ENCODE measurements at regions not wholly inside any gene's neighbourhood (a gene's known extent, or its start where the extent isn't known, plus 50 kb on each side); places are given as distances from the start of the nearest gene placed in this dataset.

GRCh38 chr18:1392046-1392445, 487.4 kb downstream of the ADCYAP1 start:
- Mint-ChIP-seq H3K4me3 (ENCODE audit: unreplicated experiment) (no peak overlapping the region), H3K27me3 (ENCODE audit: insufficient read depth, unreplicated experiment) (no peaks in the 10 kb centered on the region), H3K9me3 (ENCODE audit: unreplicated experiment) (no peaks in the 10 kb centered on the region), H3K4me1 (ENCODE audit: low read depth, unreplicated experiment) (peaks cover 20% of the 10 kb centered on the region), H3K27ac (ENCODE audit: unreplicated experiment) (no peak overlapping the region), H3K36me3 (ENCODE audit: insufficient read depth, unreplicated experiment) (no peaks in the 10 kb centered on the region)
- Histone ChIP-seq H3K9me3 (no peaks in the 10 kb centered on the region), H3K4me3 (ENCODE audit: low read depth, low read length) (no peak overlapping the region), H3K36me3 (ENCODE audit: control insufficient read depth, insufficient read depth, low read length) (no peaks in the 10 kb centered on the region), H3K4me1 (peaks cover 26% of the 10 kb centered on the region), H3K27me3 (replicated peaks; ENCODE audit: control insufficient read depth, insufficient read depth, low read length) (no peaks in the 10 kb centered on the region)
- CTCF ChIA-PET = no interaction called here
- intact Hi-C loops (cut with micrococcal nuclease; ENCODE audit: unreplicated experiment) = loop anchor here (10.0 kb wide), 1 partner anchor 103 kb away; no protein-coding TSS in a partner anchor
- TF ChIP-seq CTCF (IDR thresholded peaks at IDR 0.05; ENCODE audit: insufficient read depth in 1 of 2, low read depth in 1 of 2, low read length in 1 of 2, severe bottlenecking in 1 of 2, unreplicated experiment in 1 of 2) = no peak
- POLR2A ChIA-PET = no interaction called here
- no TSS peak for BruUV-seq (replicated peaks)
- peak in 1 of 2 experiments; percentile 44 for DNase-seq

- Mint-ChIP-seq H3K27me3 (ENCODE audit: insufficient read depth, unreplicated experiment) (no peaks in the 10 kb centered on the region), H3K4me3 (ENCODE audit: unreplicated experiment) (no peak overlapping the region), H3K4me1 (ENCODE audit: low read depth, unreplicated experiment) (peaks cover 20% of the 10 kb centered on the region), H3K9me3 (ENCODE audit: unreplicated experiment) (no peaks in the 10 kb centered on the region), H3K27ac (ENCODE audit: unreplicated experiment) (no peak overlapping the region), H3K36me3 (ENCODE audit: insufficient read depth, unreplicated experiment) (no peaks in the 10 kb centered on the region)
- no TSS peak for BruUV-seq (replicated peaks)
- no peak for TF ChIP-seq CTCF (IDR thresholded peaks at IDR 0.05; ENCODE audit: insufficient read depth in 1 of 2, low read depth in 1 of 2, low read length in 1 of 2, severe bottlenecking in 1 of 2, unreplicated experiment in 1 of 2)
- intact Hi-C loops (cut with micrococcal nuclease; ENCODE audit: unreplicated experiment) = loop anchor here (10.0 kb wide), 1 partner anchor 102 kb away; no protein-coding TSS in a partner anchor
- peaks cover 26% of the 10 kb centered on the region for H3K4me1 ChIP-seq
- ChIA-PET POLR2A (no interaction called here), CTCF (interaction anchor here (0.6 kb wide), 1 partner anchor 449 kb away, joined by 3 read pairs; no protein-coding TSS in a partner anchor)
- H3K36me3 ChIP-seq (ENCODE audit: control insufficient read depth, insufficient read depth, low read length) = no peaks in the 10 kb centered on the region
- H3K27me3 ChIP-seq (replicated peaks; ENCODE audit: control insufficient read depth, insufficient read depth, low read length) = no peaks in the 10 kb centered on the region
- no peaks in the 10 kb centered on the region for H3K9me3 ChIP-seq
- H3K4me3 ChIP-seq (ENCODE audit: low read depth, low read length) = no peak overlapping the region
- DNase-seq = no peak
Observed at GRCh38 chr18:1392865-1393734, 488.4 kb downstream of the ADCYAP1 start.

- CTCF ChIA-PET = no interaction called here
- intact Hi-C loops (cut with micrococcal nuclease; ENCODE audit: unreplicated experiment) = loop anchor here (10.0 kb wide), 1 partner anchor 101 kb away; no protein-coding TSS in a partner anchor
- Histone ChIP-seq H3K4me3 (ENCODE audit: low read depth, low read length) (no peak overlapping the region), H3K36me3 (ENCODE audit: control insufficient read depth, insufficient read depth, low read length) (no peaks in the 10 kb centered on the region), H3K27me3 (replicated peaks; ENCODE audit: control insufficient read depth, insufficient read depth, low read length) (no peaks in the 10 kb centered on the region), H3K4me1 (peaks cover 26% of the 10 kb centered on the region), H3K9me3 (no peaks in the 10 kb centered on the region)
- BruUV-seq (replicated peaks) = no TSS peak
- no peak for DNase-seq
- no peak for TF ChIP-seq CTCF (IDR thresholded peaks at IDR 0.05; ENCODE audit: insufficient read depth in 1 of 2, low read depth in 1 of 2, low read length in 1 of 2, severe bottlenecking in 1 of 2, unreplicated experiment in 1 of 2)
- no peak overlapping the region for H3K27ac Mint-ChIP-seq (ENCODE audit: unreplicated experiment)
- no peaks in the 10 kb centered on the region for H3K27me3 Mint-ChIP-seq (ENCODE audit: insufficient read depth, unreplicated experiment)
- no peak overlapping the region for H3K4me3 Mint-ChIP-seq (ENCODE audit: unreplicated experiment)
- POLR2A ChIA-PET = no interaction called here
- H3K4me1 Mint-ChIP-seq (ENCODE audit: low read depth, unreplicated experiment) = peaks cover 20% of the 10 kb centered on the region
- H3K36me3 Mint-ChIP-seq (ENCODE audit: insufficient read depth, unreplicated experiment) = no peaks in the 10 kb centered on the region
- H3K9me3 Mint-ChIP-seq (ENCODE audit: unreplicated experiment) = no peaks in the 10 kb centered on the region
Observed at GRCh38 chr18:1393929-1394328, 489.3 kb downstream of the ADCYAP1 start.

Data from Caco-2 (cell line).